Activated CD8-positive, alpha-beta memory T cell treated with anti-CD3 and anti-CD28 coated beads, Interleukin-2, amount 10 ng/mL, durations not matched to agents 7 days and 5 days (primary cell): ENCODE measurements at regions not wholly inside any gene's neighbourhood (a gene's known extent, or its start where the extent isn't known, plus 50 kb on each side); places are given as distances from the start of the nearest gene placed in this dataset.

Experiments
- ATAC-seq: fragments of 150-1000 bp; cut with Tn5 transposase; one replicate; pipeline ENCODE4 v1.10.0; 2021; ENCODE audit warnings: moderate library complexity
- CTCF ChIA-PET: fragments of 350-600 bp; sonication (Branson Sonifier 250); formaldehyde crosslinking; loops from one replicate; lab custom pipeline; 2021; ENCODE audit warnings: antibody characterized with exemption; lab: Charles Lee
- DNase-seq: peaks from one replicate; pipeline ENCODE4 v3.0.0-alpha.2; 2020
- H3K27ac Mint-ChIP-seq: one replicate; pipeline ENCODE4 v1.8.0; 2021; ENCODE audit warnings: mild to moderate bottlenecking, mixed read lengths
- H3K27me3 Mint-ChIP-seq: one replicate; pipeline ENCODE4 v1.8.0; 2021; ENCODE audit warnings: mixed read lengths
- H3K36me3 Mint-ChIP-seq: one replicate; pipeline ENCODE4 v1.8.0; 2021; ENCODE audit warnings: mild to moderate bottlenecking, mixed read lengths
- H3K4me1 Mint-ChIP-seq: one replicate; pipeline ENCODE4 v1.8.0; 2021; ENCODE audit warnings: mixed read lengths
- H3K4me3 Mint-ChIP-seq: one replicate; pipeline ENCODE4 v1.8.0; 2021; ENCODE audit warnings: mild to moderate bottlenecking, moderate library complexity, mixed read lengths
- H3K9me3 Mint-ChIP-seq: one replicate; pipeline ENCODE4 v1.8.0; 2022; ENCODE audit warnings: low read depth, mixed read lengths

DNA sequence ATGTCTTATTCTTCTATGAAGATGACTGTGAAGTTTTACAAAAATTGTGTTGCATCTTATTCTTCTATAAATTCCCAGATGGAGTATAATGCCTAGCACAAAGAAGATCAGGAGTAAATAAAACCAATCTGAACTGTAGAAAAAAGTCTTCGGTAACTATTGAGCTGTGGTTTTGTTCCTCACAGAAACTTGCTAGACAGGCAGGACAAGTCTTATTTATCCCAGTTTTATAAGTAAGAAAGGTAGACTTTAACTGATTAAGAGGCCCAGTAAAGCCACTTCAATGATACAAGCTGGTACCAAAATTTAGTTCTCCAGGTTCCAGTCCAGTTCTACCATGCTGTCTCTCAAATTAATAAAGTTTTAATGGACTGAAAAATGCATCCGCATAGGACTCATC lies 526.7 kb upstream of the SETBP1 start:
- Mint-ChIP-seq H3K9me3 (no peaks in the 10 kb centered on the region), H3K27me3 (no peaks in the 10 kb centered on the region), H3K27ac (no peak overlapping the region), H3K36me3 (no peaks in the 10 kb centered on the region), H3K4me1 (no peaks in the 10 kb centered on the region), H3K4me3 (no peak overlapping the region)
- no peak for ATAC-seq
- no peak for DNase-seq
- CTCF ChIA-PET: no interaction called here

GRCh38 chr18:44156126-44156525 lies 524.6 kb upstream of the SETBP1 start:
- Mint-ChIP-seq H3K4me1 (no peaks in the 10 kb centered on the region), H3K9me3 (no peaks in the 10 kb centered on the region), H3K27ac (no peak overlapping the region), H3K27me3 (no peaks in the 10 kb centered on the region), H3K4me3 (no peak overlapping the region), H3K36me3 (no peaks in the 10 kb centered on the region)
- ATAC-seq (no peak), DNase-seq (no peak)
- CTCF ChIA-PET: interaction anchor here (0.6 to 1.8 kb wide), 2 partner anchors 11 to 158 kb away, joined by 3 to 4 read pairs; no protein-coding TSS in a partner anchor

GRCh38 chr18:44156776-44157335 lies 523.8 kb upstream of the SETBP1 start:
- Mint-ChIP-seq H3K27me3 (no peaks in the 10 kb centered on the region), H3K27ac (no peak overlapping the region), H3K4me3 (no peak overlapping the region), H3K4me1 (no peaks in the 10 kb centered on the region), H3K9me3 (no peaks in the 10 kb centered on the region), H3K36me3 (no peaks in the 10 kb centered on the region)
- ATAC-seq (no peak), DNase-seq (no peak)
- CTCF ChIA-PET: interaction anchor here (1.8 kb wide), 1 partner anchor 12 kb away, joined by 4 read pairs; no protein-coding TSS in a partner anchor

GRCh38 chr18:44170208-44170880 lies 510.3 kb upstream of the SETBP1 start:
- Mint-ChIP-seq H3K4me1 (peaks cover 7% of the 10 kb centered on the region), H3K36me3 (no peaks in the 10 kb centered on the region), H3K4me3 (no peak overlapping the region), H3K27ac (no peak overlapping the region), H3K27me3 (no peaks in the 10 kb centered on the region), H3K9me3 (no peaks in the 10 kb centered on the region)
- CTCF ChIA-PET: no interaction called here
- ATAC-seq: no peak
- no peak for DNase-seq

GRCh38 chr18:44171301-44171700 lies 509.4 kb upstream of the SETBP1 start:
- CTCF ChIA-PET: no interaction called here
- H3K9me3 Mint-ChIP-seq: no peaks in the 10 kb centered on the region

GRCh38 chr18:44175891-44176290 lies 504.8 kb upstream of the SETBP1 start:
- H3K27me3 Mint-ChIP-seq: no peaks in the 10 kb centered on the region
- ATAC-seq (no peak), DNase-seq (no peak)
- no peak overlapping the region for H3K27ac Mint-ChIP-seq
- CTCF ChIA-PET: no interaction called here
- no peaks in the 10 kb centered on the region for H3K9me3 Mint-ChIP-seq
- no peak overlapping the region for H3K4me3 Mint-ChIP-seq
- peaks cover 1% of the 10 kb centered on the region for H3K4me1 Mint-ChIP-seq
- no peaks in the 10 kb centered on the region for H3K36me3 Mint-ChIP-seq

More at GRCh38 chr18:44171301-44171700, 509.4 kb upstream of the SETBP1 start:
- no peak for ATAC-seq
- peaks cover 7% of the 10 kb centered on the region for H3K4me1 Mint-ChIP-seq
- H3K36me3 Mint-ChIP-seq: no peaks in the 10 kb centered on the region
- DNase-seq: no peak
- H3K27ac Mint-ChIP-seq: no peak overlapping the region
- no peaks in the 10 kb centered on the region for H3K27me3 Mint-ChIP-seq
- no peak overlapping the region for H3K4me3 Mint-ChIP-seq

DNA sequence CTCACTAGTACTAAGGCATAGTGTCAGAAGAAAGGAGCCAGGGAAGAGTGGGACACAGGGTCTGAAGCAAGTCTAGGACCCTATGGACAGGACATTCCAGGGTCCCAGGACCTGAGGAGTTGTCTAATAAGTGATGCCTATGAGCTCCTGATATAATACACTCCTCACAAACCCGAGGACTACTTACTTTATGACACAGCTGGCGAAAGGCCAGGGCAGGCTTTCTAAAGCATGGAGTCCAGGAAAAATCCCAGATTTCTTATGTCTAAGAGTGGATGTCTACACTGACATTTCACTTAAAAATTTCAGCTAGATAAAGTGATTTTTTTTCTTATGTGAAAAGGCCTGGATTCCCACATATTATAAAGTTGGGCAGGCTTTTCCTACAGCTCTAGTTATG lies 502.2 kb upstream of the SETBP1 start:
- no peak for ATAC-seq
- Mint-ChIP-seq H3K9me3 (no peaks in the 10 kb centered on the region), H3K27me3 (no peaks in the 10 kb centered on the region), H3K4me1 (no peaks in the 10 kb centered on the region), H3K27ac (no peak overlapping the region), H3K4me3 (no peak overlapping the region), H3K36me3 (no peaks in the 10 kb centered on the region)
- CTCF ChIA-PET: no interaction called here
- DNase-seq: no peak

- ATAC-seq: no peak
- Mint-ChIP-seq H3K27ac (no peak overlapping the region), H3K9me3 (no peaks in the 10 kb centered on the region), H3K4me1 (no peaks in the 10 kb centered on the region), H3K36me3 (no peaks in the 10 kb centered on the region), H3K4me3 (no peak overlapping the region), H3K27me3 (no peaks in the 10 kb centered on the region)
- DNase-seq: no peak
- CTCF ChIA-PET: no interaction called here
Observed at GRCh38 chr18:44179693-44180092, 501.0 kb upstream of the SETBP1 start.

DNA sequence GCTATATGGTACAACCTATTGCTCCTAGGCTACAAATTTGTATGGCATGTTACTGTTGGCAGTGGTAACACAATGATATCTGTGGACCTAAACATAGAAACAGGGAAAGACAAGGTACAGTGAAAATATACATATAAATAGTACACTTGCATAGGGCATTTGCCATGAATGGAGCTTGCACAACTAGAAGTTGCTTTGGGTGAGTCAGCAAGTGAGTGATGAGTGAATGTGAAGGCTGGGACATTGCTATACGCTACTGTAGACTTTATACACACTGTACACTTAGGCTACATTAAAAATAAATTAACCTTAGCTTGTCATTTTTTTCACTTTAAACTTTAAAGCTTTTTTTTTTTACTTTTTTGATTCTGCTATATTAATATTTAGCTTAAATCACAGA lies 500.0 kb upstream of the SETBP1 start:
- Mint-ChIP-seq H3K36me3 (no peaks in the 10 kb centered on the region), H3K9me3 (no peaks in the 10 kb centered on the region), H3K27ac (no peak overlapping the region), H3K4me3 (no peak overlapping the region), H3K27me3 (no peaks in the 10 kb centered on the region), H3K4me1 (no peaks in the 10 kb centered on the region)
- CTCF ChIA-PET: no interaction called here
- no peak for ATAC-seq
- DNase-seq: no peak

- H3K4me1 Mint-ChIP-seq: no peaks in the 10 kb centered on the region
- no peak overlapping the region for H3K27ac Mint-ChIP-seq
- H3K27me3 Mint-ChIP-seq: no peaks in the 10 kb centered on the region
- DNase-seq: no peak
- CTCF ChIA-PET: no interaction called here
- ATAC-seq: no peak
- H3K9me3 Mint-ChIP-seq: no peaks in the 10 kb centered on the region
- H3K36me3 Mint-ChIP-seq: no peaks in the 10 kb centered on the region
- no peak overlapping the region for H3K4me3 Mint-ChIP-seq
Observed at GRCh38 chr18:44181951-44182747, 498.5 kb upstream of the SETBP1 start.

DNA sequence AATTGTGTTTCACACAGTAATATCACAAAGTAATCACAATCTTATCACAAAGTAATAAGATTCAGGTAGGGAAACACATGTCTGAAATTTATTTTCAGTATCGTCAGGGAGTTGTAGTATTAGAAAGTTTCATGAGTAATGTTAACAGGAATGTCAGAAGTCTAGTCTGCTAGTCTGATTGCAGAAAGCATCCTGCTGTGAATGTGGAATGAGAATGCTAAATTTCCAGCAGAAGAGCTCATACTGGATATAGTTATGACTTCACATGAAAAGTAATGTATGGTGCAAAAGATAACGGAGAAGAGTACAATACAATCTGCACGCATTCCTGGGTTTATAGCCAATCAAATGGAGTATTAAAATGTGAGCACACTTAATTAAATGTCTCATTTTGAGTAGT lies 494.7 kb upstream of the SETBP1 start:
- Mint-ChIP-seq H3K9me3 (no peaks in the 10 kb centered on the region), H3K36me3 (no peaks in the 10 kb centered on the region), H3K27ac (no peak overlapping the region), H3K27me3 (no peaks in the 10 kb centered on the region), H3K4me3 (no peak overlapping the region), H3K4me1 (no peaks in the 10 kb centered on the region)
- CTCF ChIA-PET: no interaction called here
- DNase-seq (no peak), ATAC-seq (no peak)

DNA sequence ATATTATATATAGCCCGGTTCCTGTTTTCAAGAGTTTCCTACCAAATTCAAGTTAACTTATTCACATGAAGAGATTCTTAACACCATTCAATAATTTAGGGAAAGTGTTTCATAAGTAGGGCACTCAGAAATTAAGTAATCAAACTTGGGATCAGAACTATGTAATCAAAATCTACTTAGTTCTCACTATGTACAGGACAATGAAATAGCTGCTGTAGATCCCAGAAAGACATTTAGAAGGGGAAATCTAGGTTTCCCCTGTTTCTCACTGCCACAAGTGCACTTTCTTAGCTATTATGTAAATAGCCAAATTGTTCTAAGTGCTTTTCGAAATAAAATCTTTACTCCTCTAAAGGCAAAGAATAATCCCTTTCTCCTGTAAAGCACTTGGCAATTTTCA lies 493.6 kb upstream of the SETBP1 start:
- Mint-ChIP-seq H3K36me3 (no peaks in the 10 kb centered on the region), H3K9me3 (no peaks in the 10 kb centered on the region), H3K27me3 (no peaks in the 10 kb centered on the region), H3K4me1 (no peaks in the 10 kb centered on the region), H3K27ac (no peak overlapping the region), H3K4me3 (no peak overlapping the region)
- no peak for DNase-seq
- CTCF ChIA-PET: interaction anchor here (0.9 kb wide), 1 partner anchor 10 kb away, joined by 3 read pairs; no protein-coding TSS in a partner anchor
- no peak for ATAC-seq

DNA sequence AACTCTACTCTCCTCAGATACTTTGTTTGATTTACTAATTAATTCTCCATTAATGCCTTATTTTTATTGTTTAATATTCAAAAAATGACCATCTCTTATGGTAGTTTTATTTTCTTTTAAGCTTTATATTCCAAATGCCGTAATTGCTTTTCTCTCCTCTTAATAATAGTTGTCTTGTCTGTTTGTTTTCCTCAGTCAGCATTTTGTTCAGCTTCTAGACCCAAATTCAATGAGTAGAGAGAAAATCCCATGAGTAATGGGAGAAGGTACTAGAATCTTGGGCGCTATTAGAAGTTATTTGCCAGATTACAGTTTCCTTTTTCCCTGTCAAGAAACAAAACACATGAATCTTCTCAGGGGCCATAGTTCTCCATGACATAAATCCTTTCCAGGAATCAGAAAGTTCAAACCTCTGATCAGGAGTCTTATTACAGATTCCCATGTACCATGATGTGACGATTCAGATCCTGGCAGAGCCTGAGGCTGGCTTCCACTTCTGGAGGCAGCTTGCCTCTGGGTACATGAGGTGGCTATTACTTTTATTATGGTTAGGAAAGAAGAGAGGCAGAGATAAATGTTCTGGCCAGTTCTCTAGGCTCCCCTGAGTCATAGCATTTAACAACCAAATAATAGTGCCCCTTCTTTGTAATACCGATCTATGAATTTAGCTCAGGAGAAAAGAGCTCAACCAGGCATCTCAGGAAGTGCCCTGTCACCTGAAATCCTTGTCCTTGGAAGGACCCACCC lies 485.1 kb upstream of the SETBP1 start:
- no peaks in the 10 kb centered on the region for H3K36me3 Mint-ChIP-seq
- DNase-seq (no peak), ATAC-seq (no peak)
- no peaks in the 10 kb centered on the region for H3K27me3 Mint-ChIP-seq
- H3K4me1 Mint-ChIP-seq: no peaks in the 10 kb centered on the region
- no peak overlapping the region for H3K4me3 Mint-ChIP-seq
- H3K27ac Mint-ChIP-seq: no peak overlapping the region
- H3K9me3 Mint-ChIP-seq: peaks cover 3% of the 10 kb centered on the region
- CTCF ChIA-PET: no interaction called here
